Naive thymus-derived CD4-positive, alpha-beta T cell (primary cell): ENCODE measurements at regions not wholly inside any gene's neighbourhood (a gene's known extent, or its start where the extent isn't known, plus 50 kb on each side); places are given as distances from the start of the nearest gene placed in this dataset.
A peak's percentile ranks its signal among the peaks of the same experiment; 100 is the strongest.

Experiments
- ATAC-seq: fragments of 150-1000 bp; cut with Tn5 transposase; 2 replicates; pipeline ENCODE4 v1.10.0; 2021; ENCODE audit warnings: mild to moderate bottlenecking, moderate library complexity
- CTCF ChIA-PET: fragments of 350-600 bp; sonication (Branson Sonifier 250); formaldehyde crosslinking; loops from one replicate; lab custom pipeline; 2021; ENCODE audit warnings: antibody characterized with exemption; lab: Charles Lee
- POLR2A ChIA-PET: fragments of 350-600 bp; sonication (Branson Sonifier 250); formaldehyde crosslinking; loops from one replicate; lab custom pipeline; 2021; ENCODE audit warnings: antibody characterized with exemption, inconsistent platforms; lab: Charles Lee
- DNase-seq, 9 donors: peaks; one replicate each; pipeline versions ENCODE4 v3.0.0 to v3.0.0-alpha.2; 2020 to 2022; ENCODE audit warnings: mixed read lengths in 1 of 9
- H3K27ac ChIP-seq: one replicate; pipeline ENCODE4 v1.7.0; 2013; ENCODE audit warnings: mild to moderate bottlenecking, low read depth, low read length, moderate library complexity
- H3K27me3 ChIP-seq, 2 donors: one replicate each; pipeline ENCODE4 v1.7.0; 2013; ENCODE audit warnings: low read length in 2 of 2, mild to moderate bottlenecking in 2 of 2, moderate library complexity in 2 of 2; ENCODE audit not compliant: control insufficient read depth in 2 of 2, insufficient read depth in 2 of 2
- H3K36me3 ChIP-seq, 3 experiments: 1 replicate in 2 of 3; 2 replicates in 1 of 3; pipeline ENCODE4 v1.7.0; 2013; ENCODE audit warnings: low read length in 3 of 3, mild to moderate bottlenecking in 3 of 3, moderate library complexity in 1 of 3; ENCODE audit not compliant: insufficient read depth in 3 of 3, control insufficient read depth in 2 of 3
- H3K4me1 ChIP-seq, 2 donors: one replicate each; pipeline ENCODE4 v1.7.0; 2013; ENCODE audit warnings: low read length in 2 of 2, mild to moderate bottlenecking in 2 of 2, moderate library complexity in 1 of 2; ENCODE audit not compliant: control insufficient read depth in 2 of 2, insufficient read depth in 2 of 2
- H3K4me3 ChIP-seq: 2 replicates; pipeline ENCODE4 v1.7.0; 2013; ENCODE audit warnings: mild to moderate bottlenecking, low read length
- H3K9me3 ChIP-seq, 3 experiments: 1 replicate in 2 of 3; 2 replicates in 1 of 3; pipeline ENCODE4 v1.7.0; 2013; ENCODE audit warnings: low read length in 3 of 3; ENCODE audit not compliant: control insufficient read depth in 2 of 3
- H3K27ac Mint-ChIP-seq, 9 donors: one replicate each; pipeline ENCODE4 v1.8.0; 2020 to 2022; ENCODE audit warnings: mixed read lengths in 9 of 9, mild to moderate bottlenecking in 8 of 9, moderate library complexity in 5 of 9, inconsistent platforms in 2 of 9
- H3K27me3 Mint-ChIP-seq, 5 donors: one replicate each; pipeline ENCODE4 v1.8.0; 2021 to 2022; ENCODE audit warnings: mixed read lengths in 5 of 5, mild to moderate bottlenecking in 1 of 5
- H3K36me3 Mint-ChIP-seq, 5 donors: one replicate each; pipeline ENCODE4 v1.8.0; 2020 to 2022; ENCODE audit warnings: mixed read lengths in 5 of 5, mild to moderate bottlenecking in 3 of 5, inconsistent platforms in 1 of 5
- H3K4me1 Mint-ChIP-seq, 7 donors: one replicate each; pipeline ENCODE4 v1.8.0; 2020 to 2022; ENCODE audit warnings: mixed read lengths in 7 of 7, mild to moderate bottlenecking in 3 of 7, inconsistent platforms in 1 of 7
- H3K4me3 Mint-ChIP-seq, 10 donors: one replicate each; pipeline ENCODE4 v1.8.0; 2020 to 2022; ENCODE audit warnings: mild to moderate bottlenecking in 10 of 10, mixed read lengths in 10 of 10, moderate library complexity in 6 of 10, inconsistent platforms in 2 of 10
- H3K9me3 Mint-ChIP-seq, 11 donors: one replicate each; pipeline ENCODE4 v1.8.0; 2020 to 2022; ENCODE audit warnings: mixed read lengths in 11 of 11, mild to moderate bottlenecking in 4 of 11, inconsistent platforms in 1 of 11, moderate library complexity in 1 of 11
- intact Hi-C, 2 donors: fragments of 100-400 bp; cut with micrococcal nuclease; formaldehyde crosslinking; loops; one replicate each; pipeline ENCODE4 v1.15.1; 2023

- no peaks in the 10 kb centered on the region for H3K9me3 ChIP-seq
- no peaks in the 10 kb centered on the region for H3K4me1 ChIP-seq
- no peak overlapping the region for H3K4me3 ChIP-seq
- Mint-ChIP-seq H3K27ac (no peak overlapping the region), H3K4me1 (no peaks in the 10 kb centered on the region), H3K9me3 (no peaks in the 10 kb centered on the region), H3K36me3 (no peaks in the 10 kb centered on the region), H3K4me3 (no peak overlapping the region), H3K27me3 (peaks cover 15 to 29% (median 20%) of the 10 kb centered on the region in 5 donors)
- ATAC-seq (no peak), DNase-seq (no peak)
- no peaks in the 10 kb centered on the region for H3K27me3 ChIP-seq
- no peaks in the 10 kb centered on the region for H3K36me3 ChIP-seq
- POLR2A ChIA-PET, result no interaction called here
- intact Hi-C loops, result no loop called here
- CTCF ChIA-PET, result interaction anchor here (0.6 kb wide), 1 partner anchor 292 kb away, joined by 3 read pairs; no protein-coding TSS in a partner anchor
- no peak overlapping the region for H3K27ac ChIP-seq
Measured at GRCh38 chr16:82232806-82233205, 62.8 kb upstream of the MPHOSPH6 start.

- Mint-ChIP-seq H3K36me3 (no peaks in the 10 kb centered on the region), H3K27me3 (peaks cover 13 to 35% (median 24%) of the 10 kb centered on the region in 5 donors), H3K4me3 (no peak overlapping the region), H3K4me1 (peaks cover 0 to 4% (median 0%) of the 10 kb centered on the region in 7 donors), H3K27ac (no peak overlapping the region), H3K9me3 (no peaks in the 10 kb centered on the region)
- Histone ChIP-seq H3K4me1 (no peaks in the 10 kb centered on the region), H3K36me3 (no peaks in the 10 kb centered on the region), H3K27ac (no peak overlapping the region), H3K27me3 (no peaks in the 10 kb centered on the region), H3K4me3 (no peak overlapping the region), H3K9me3 (no peaks in the 10 kb centered on the region)
- DNase-seq, result no peak
- intact Hi-C loops, result loop anchor here in 1 of 2 donors (2.0 kb wide), 1 partner anchor 60 kb away; the partner anchor contains the start of gene MPHOSPH6
- ATAC-seq, result no peak
- ChIA-PET CTCF (interaction anchor here (0.6 to 1.1 kb wide), 4 partner anchors 14 to 333 kb away, joined by 3 read pairs; no protein-coding TSS in a partner anchor), POLR2A (interaction anchor here (0.9 kb wide), 1 partner anchor 352 kb away, joined by 3 read pairs; no protein-coding TSS in a partner anchor)
Measured at GRCh38 chr16:82231008-82231787, 61.2 kb upstream of the MPHOSPH6 start.

- H3K36me3 ChIP-seq, result no peaks in the 10 kb centered on the region
- ChIA-PET CTCF (interaction anchor here (0.7 to 1.2 kb wide), 11 partner anchors 11 to 500 kb away, joined by 3 to 7 read pairs (median 3); no protein-coding TSS in a partner anchor), POLR2A (interaction anchor here (0.6 to 0.9 kb wide), 2 partner anchors 53 to 350 kb away, joined by 3 read pairs; no protein-coding TSS in a partner anchor)
- H3K27me3 ChIP-seq, result no peaks in the 10 kb centered on the region
- no peak overlapping the region for H3K4me3 Mint-ChIP-seq
- intact Hi-C loops, result loop anchor here (1.0 to 2.0 kb wide), 4 partner anchors 59 to 289 kb away; partner anchors contain the start of gene MPHOSPH6 (in 1 of the 2)
- H3K27ac Mint-ChIP-seq, result peak overlapping the region in 1 of 9 donors; percentile 1
- H3K27me3 Mint-ChIP-seq, result peaks cover 9 to 24% (median 22%) of the 10 kb centered on the region in 5 donors
- H3K36me3 Mint-ChIP-seq, result no peaks in the 10 kb centered on the region
- DNase-seq, result peak; percentile 14 to 64 (median 35)
- peaks cover 0 to 4% (median 0%) of the 10 kb centered on the region in 7 donors for H3K4me1 Mint-ChIP-seq
- ATAC-seq, result peak; percentile 56
- no peaks in the 10 kb centered on the region for H3K9me3 Mint-ChIP-seq
- no peak overlapping the region for H3K27ac ChIP-seq
- no peaks in the 10 kb centered on the region for H3K4me1 ChIP-seq
- H3K4me3 ChIP-seq, result no peak overlapping the region
- no peaks in the 10 kb centered on the region for H3K9me3 ChIP-seq
Measured at GRCh38 chr16:82229800-82230619, 60.0 kb upstream of the MPHOSPH6 start.

- CTCF ChIA-PET, result no interaction called here
- Mint-ChIP-seq H3K9me3 (peaks cover 0 to 5% (median 0%) of the 10 kb centered on the region in 11 donors), H3K27me3 (peaks cover 13 to 36% (median 30%) of the 10 kb centered on the region in 5 donors), H3K36me3 (no peaks in the 10 kb centered on the region), H3K4me3 (no peak overlapping the region), H3K27ac (no peak overlapping the region), H3K4me1 (peaks cover 0 to 4% (median 0%) of the 10 kb centered on the region in 7 donors)
- POLR2A ChIA-PET, result no interaction called here
- no peak for ATAC-seq
- DNase-seq, result no peak
- no peak overlapping the region for H3K4me3 ChIP-seq
- H3K9me3 ChIP-seq, result no peaks in the 10 kb centered on the region
- H3K27ac ChIP-seq, result no peak overlapping the region
- no peaks in the 10 kb centered on the region for H3K27me3 ChIP-seq
- H3K4me1 ChIP-seq, result no peaks in the 10 kb centered on the region
- intact Hi-C loops, result no loop called here
- H3K36me3 ChIP-seq, result no peaks in the 10 kb centered on the region
Measured at GRCh38 chr16:82226327-82226726, 56.3 kb upstream of the MPHOSPH6 start.

GRCh38 chr16:82224821-82225220 is 54.8 kb upstream of the MPHOSPH6 start:
- Histone ChIP-seq H3K27me3 (no peaks in the 10 kb centered on the region), H3K36me3 (no peaks in the 10 kb centered on the region), H3K4me1 (no peaks in the 10 kb centered on the region), H3K27ac (no peak overlapping the region), H3K4me3 (no peak overlapping the region), H3K9me3 (no peaks in the 10 kb centered on the region)
- POLR2A ChIA-PET, result no interaction called here
- no peak for ATAC-seq
- Mint-ChIP-seq H3K4me1 (peaks cover 0 to 4% (median 0%) of the 10 kb centered on the region in 7 donors), H3K9me3 (peaks cover 0 to 5% (median 0%) of the 10 kb centered on the region in 11 donors), H3K36me3 (no peaks in the 10 kb centered on the region), H3K4me3 (no peak overlapping the region), H3K27ac (no peak overlapping the region), H3K27me3 (peaks cover 13 to 33% (median 22%) of the 10 kb centered on the region in 5 donors)
- CTCF ChIA-PET, result no interaction called here
- intact Hi-C loops, result no loop called here
- no peak for DNase-seq

GRCh38 chr16:82220541-82220940 is 50.5 kb upstream of the MPHOSPH6 start:
- DNase-seq, result no peak
- H3K36me3 Mint-ChIP-seq, result no peaks in the 10 kb centered on the region
- no peak for ATAC-seq
- H3K9me3 ChIP-seq, result no peaks in the 10 kb centered on the region
- ChIA-PET POLR2A (no interaction called here), CTCF (no interaction called here)
- H3K9me3 Mint-ChIP-seq, result peaks cover 0 to 5% (median 0%) of the 10 kb centered on the region in 11 donors
- H3K27me3 Mint-ChIP-seq, result peaks cover 10 to 15% (median 12%) of the 10 kb centered on the region in 5 donors
- H3K27ac ChIP-seq, result no peak overlapping the region
- no peak overlapping the region for H3K4me3 ChIP-seq
- H3K4me3 Mint-ChIP-seq, result no peak overlapping the region
- no peak overlapping the region for H3K27ac Mint-ChIP-seq
- intact Hi-C loops, result no loop called here
- H3K4me1 ChIP-seq, result no peaks in the 10 kb centered on the region
- no peaks in the 10 kb centered on the region for H3K36me3 ChIP-seq
- no peaks in the 10 kb centered on the region for H3K27me3 ChIP-seq
- no peaks in the 10 kb centered on the region for H3K4me1 Mint-ChIP-seq
